Keratinocyte (primary cell): ENCODE measurements at regions not wholly inside any gene's neighbourhood (a gene's known extent, or its start where the extent isn't known, plus 50 kb on each side); places are given as distances from the start of the nearest gene placed in this dataset.

Experiments used
- DNase-seq: peaks from one replicate; pipeline ENCODE4 v3.0.0-alpha.2; 2011; ENCODE audit warnings: low read depth, missing footprints, low spot score
- FAIRE-seq: peaks from 2 replicates; lab custom pipeline; 2011; peaks lifted over from hg19 to GRCh38; lab: Jason Lieb, UNC
- H2AFZ ChIP-seq: 2 replicates; pipeline ENCODE4 v1.6.0; 2012; ENCODE audit warnings: low read length, control low read depth, inconsistent platforms; ENCODE audit not compliant: control insufficient read depth
- H3K27ac ChIP-seq: 2 replicates; pipeline ENCODE4 v1.5.1; 2011; ENCODE audit warnings: low read length; ENCODE audit not compliant: control insufficient read depth, insufficient read depth
- H3K27me3 ChIP-seq: 3 replicates; pipeline ENCODE4 v1.6.0; 2011; ENCODE audit warnings: low read length; ENCODE audit not compliant: control insufficient read depth, insufficient read depth; ENCODE audit errors: extremely low read depth
- H3K36me3 ChIP-seq, 2 experiments: 2 replicates in 1 of 2; 3 replicates in 1 of 2; pipeline ENCODE4 v1.5.1; 2011; ENCODE audit warnings: low read length in 2 of 2, mild to moderate bottlenecking in 1 of 2; ENCODE audit not compliant: control insufficient read depth in 2 of 2, insufficient read depth in 2 of 2; ENCODE audit errors: extremely low read depth in 1 of 2
- H3K4me1 ChIP-seq: 3 replicates; pipeline ENCODE4 v1.5.1; 2011; ENCODE audit warnings: low read length; ENCODE audit not compliant: control insufficient read depth, insufficient read depth; ENCODE audit errors: extremely low read depth
- H3K4me2 ChIP-seq: 3 replicates; pipeline ENCODE4 v1.6.0; 2011; ENCODE audit warnings: low read depth, low read length; ENCODE audit not compliant: control insufficient read depth, insufficient read depth; ENCODE audit errors: extremely low read depth
- H3K4me3 ChIP-seq, 3 experiments: fragments of 200-600 bp in 1 of 3; sonication (generic) in 1 of 3; 2 replicates in 2 of 3; 3 replicates in 1 of 3; pipeline ENCODE4 v1.5.1; 2011 to 2016; ENCODE audit warnings: low read length in 3 of 3, mild to moderate bottlenecking in 3 of 3, control low read depth in 2 of 3, inconsistent platforms in 1 of 3, low read depth in 1 of 3, mixed read lengths in 1 of 3, mixed run types in 1 of 3, moderate library complexity in 1 of 3; ENCODE audit not compliant: control insufficient read depth in 2 of 3, insufficient read depth in 2 of 3; ENCODE audit errors: extremely low read depth in 1 of 3
- H3K79me2 ChIP-seq: 2 replicates; pipeline ENCODE4 v1.6.0; 2012; ENCODE audit warnings: low read length; ENCODE audit not compliant: control insufficient read depth, insufficient read depth
- H3K9ac ChIP-seq: 3 replicates; pipeline ENCODE4 v1.6.0; 2011; ENCODE audit warnings: low read length; ENCODE audit not compliant: control insufficient read depth, insufficient read depth; ENCODE audit errors: extremely low read depth
- H3K9me1 ChIP-seq: 3 replicates; pipeline ENCODE4 v1.6.0; 2011; ENCODE audit warnings: low read length; ENCODE audit not compliant: control insufficient read depth, insufficient read depth; ENCODE audit errors: extremely low read depth
- H3K9me3 ChIP-seq: 2 replicates; pipeline ENCODE4 v1.5.1; 2012; ENCODE audit warnings: low read depth, low read length; ENCODE audit not compliant: control insufficient read depth
- H4K20me1 ChIP-seq: 3 replicates; pipeline ENCODE4 v1.6.0; 2011; ENCODE audit warnings: low read length; ENCODE audit not compliant: control insufficient read depth, insufficient read depth; ENCODE audit errors: extremely low read depth
- CTCF ChIP-seq, 3 experiments: IDR thresholded peaks in 1 of 3; conservative IDR thresholded peaks in 1 of 3; optimal IDR thresholded peaks in 1 of 3; 2 replicates in 2 of 3; 3 replicates in 1 of 3; pipeline versions ENCODE3 to v1.5.1; 2011; ENCODE audit warnings: low read length in 3 of 3, mild to moderate bottlenecking in 3 of 3, moderate library complexity in 2 of 3, control low read depth in 1 of 3, inconsistent platforms in 1 of 3; ENCODE audit not compliant: insufficient read depth in 2 of 3; ENCODE audit errors: extremely low read depth in 1 of 3
- EZH2 ChIP-seq: IDR thresholded peaks from one replicate; pipeline ENCODE4 v1.6.1; 2012; ENCODE audit warnings: inconsistent platforms, mild to moderate bottlenecking, low read length, moderate library complexity
- dilution Hi-C: fragments of 300-500 bp; cut with MboI; formaldehyde crosslinking; loops from one replicate; pipeline ENCODE4 v1.7.0; 2020; ENCODE audit warnings: low sequenced_read_pairs; ENCODE audit not compliant: extremely low pct_ligation_motif_present

- Histone ChIP-seq H3K9me1 (no peaks in the 10 kb centered on the region), H3K27ac (no peak overlapping the region), H2AFZ (no peak overlapping the region), H3K4me2 (no peak overlapping the region), H3K79me2 (no peaks in the 10 kb centered on the region), H4K20me1 (no peaks in the 10 kb centered on the region), H3K9me3 (peaks cover 13% of the 10 kb centered on the region), H3K9ac (no peak overlapping the region), H3K27me3 (no peaks in the 10 kb centered on the region), H3K4me3 (no peak overlapping the region), H3K36me3 (no peaks in the 10 kb centered on the region), H3K4me1 (no peaks in the 10 kb centered on the region)
- no peak for DNase-seq
- FAIRE-seq: no peak
- TF ChIP-seq CTCF (optimal IDR thresholded peaks at IDR 0.05 in 1 of 3, IDR thresholded peaks at IDR 0.05 in 1 of 3, conservative IDR thresholded peaks at IDR 0.05 in 1 of 3; ENCODE audit: extremely low read depth in 1 of 3, insufficient read depth in 2 of 3, low read length in 3 of 3) (no peak), EZH2 (no peak)
- dilution Hi-C loops: no loop called here
Observed at GRCh38 chr11:70886256-70886655, 366.1 kb downstream of the SHANK2 start.

DNA sequence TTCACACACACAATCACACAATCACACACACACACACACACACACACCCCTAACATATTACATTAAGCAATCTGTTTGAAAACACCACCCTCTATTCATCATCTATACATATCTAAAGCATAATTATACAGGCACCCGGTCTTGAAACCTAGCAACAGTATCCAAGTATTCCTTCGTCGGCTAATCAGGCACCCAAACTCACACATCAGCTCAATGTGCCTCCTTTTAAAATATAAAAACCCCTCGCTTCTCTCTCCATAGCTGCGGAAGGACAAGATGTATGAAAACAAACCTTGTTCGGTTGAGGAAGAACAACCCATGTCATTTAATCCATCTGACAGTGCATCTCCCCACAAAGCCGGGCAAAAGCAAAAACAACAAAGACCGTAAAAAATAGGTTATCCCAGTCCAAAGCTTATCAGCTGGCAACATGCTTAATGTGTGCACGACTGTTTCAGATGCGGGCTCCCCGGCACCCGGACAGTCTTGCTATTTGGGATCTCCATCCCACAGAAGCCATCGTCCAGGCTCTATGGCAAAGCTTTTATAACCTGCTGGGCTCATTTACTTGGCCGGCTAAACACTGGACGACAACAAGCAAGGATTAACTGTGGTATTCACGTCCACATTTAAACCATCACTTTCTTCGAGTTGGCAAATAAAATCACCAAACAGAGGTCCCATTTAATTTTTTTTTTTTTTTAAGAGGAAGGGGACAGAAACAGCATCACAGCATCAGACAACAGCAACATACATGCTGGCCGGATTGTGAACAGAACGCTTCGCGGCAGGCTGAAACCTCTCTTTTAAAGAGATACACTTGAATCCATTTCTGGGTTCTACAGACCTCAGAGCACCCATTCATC lies 365.5 kb downstream of the SHANK2 start:
- DNase-seq (no peak), FAIRE-seq (no peak)
- TF ChIP-seq EZH2: no peak
- no peak for TF ChIP-seq CTCF (optimal IDR thresholded peaks at IDR 0.05 in 1 of 3, IDR thresholded peaks at IDR 0.05 in 1 of 3, conservative IDR thresholded peaks at IDR 0.05 in 1 of 3; ENCODE audit: extremely low read depth in 1 of 3, insufficient read depth in 2 of 3, low read length in 3 of 3)
- Histone ChIP-seq H3K4me1 (no peaks in the 10 kb centered on the region), H3K36me3 (no peaks in the 10 kb centered on the region), H3K27me3 (no peaks in the 10 kb centered on the region), H4K20me1 (no peaks in the 10 kb centered on the region), H3K9me1 (no peaks in the 10 kb centered on the region), H3K9ac (no peak overlapping the region), H3K9me3 (peaks cover 12% of the 10 kb centered on the region), H3K79me2 (no peaks in the 10 kb centered on the region), H2AFZ (no peak overlapping the region), H3K4me3 (no peak overlapping the region), H3K4me2 (no peak overlapping the region), H3K27ac (no peak overlapping the region)
- dilution Hi-C loops: no loop called here
